Endothelial cell of umbilical vein (primary cell): ENCODE measurements at regions not wholly inside any gene's neighbourhood (a gene's known extent, or its start where the extent isn't known, plus 50 kb on each side); places are given as distances from the start of the nearest gene placed in this dataset.

Experiments
- CTCF ChIP-seq, 2 donors: IDR thresholded peaks; 1 replicate in 1 of 2; 2 replicates in 1 of 2; pipeline ENCODE4 v1.5.1; 2011; ENCODE audit warnings: low read length in 2 of 2, mild to moderate bottlenecking in 2 of 2, moderate library complexity in 2 of 2, control low read depth in 1 of 2, inconsistent platforms in 1 of 2, low read depth in 1 of 2; ENCODE audit not compliant: insufficient read depth in 1 of 2; ENCODE audit errors: extremely low read depth in 1 of 2
- EZH2 ChIP-seq: IDR thresholded peaks from 2 replicates; pipeline ENCODE4 v1.6.1; 2012; ENCODE audit warnings: borderline replicate concordance, low read depth, mild to moderate bottlenecking, moderate library complexity, low read length, inconsistent platforms; ENCODE audit not compliant: severe bottlenecking
- GATA2 ChIP-seq: IDR thresholded peaks from 2 replicates; pipeline ENCODE4 v1.7.0; 2011; ENCODE audit warnings: low read depth, mild to moderate bottlenecking, moderate library complexity, mixed read lengths, low read length; ENCODE audit not compliant: insufficient read length, insufficient read depth
- MAX ChIP-seq: IDR thresholded peaks from 2 replicates; pipeline ENCODE4 v1.6.1; 2011; ENCODE audit not compliant: insufficient read depth, insufficient read length
- POLR2A ChIP-seq: IDR thresholded peaks from 2 replicates; pipeline ENCODE4 v1.6.1; 2012; ENCODE audit warnings: low read depth, mild to moderate bottlenecking, control low read depth, low read length
- POLR2AphosphoS5 ChIP-seq: IDR thresholded peaks from 2 replicates; pipeline ENCODE4 v1.6.1; 2012; ENCODE audit warnings: low read depth, mild to moderate bottlenecking, control low read depth, low read length, moderate library complexity; ENCODE audit not compliant: insufficient read depth

GRCh38 chr13:88526186-88526852 lies 855.1 kb downstream of the SLITRK5 start:
- TF ChIP-seq CTCF (IDR thresholded peaks at IDR 0.05; ENCODE audit: extremely low read depth in 1 of 2, insufficient read depth in 1 of 2, low read depth in 1 of 2, low read length in 2 of 2) (no peak), GATA2 (no peak), POLR2AphosphoS5 (no peak), EZH2 (no peak), POLR2A (no peak), MAX (no peak)
